Panc1 (cell line): ENCODE measurements at regions not wholly inside any gene's neighbourhood (a gene's known extent, or its start where the extent isn't known, plus 50 kb on each side); places are given as distances from the start of the nearest gene placed in this dataset.

Experiments
- POLR2AphosphoS5 ChIP-seq: IDR thresholded peaks from 2 replicates; pipeline ENCODE4 v1.6.1; 2012; ENCODE audit warnings: mild to moderate bottlenecking, low read depth, low read length, moderate library complexity
- SIN3A ChIP-seq: IDR thresholded peaks from 2 replicates; pipeline ENCODE4 v1.6.1; 2012; ENCODE audit warnings: low read depth, mild to moderate bottlenecking, low read length, moderate library complexity, borderline replicate concordance; ENCODE audit not compliant: insufficient read depth
- TCF7L2 ChIP-seq: IDR thresholded peaks from 2 replicates; pipeline ENCODE4 v1.6.1; 2011; ENCODE audit warnings: mild to moderate bottlenecking, low read depth, low read length, inconsistent platforms
- TF ChIP-seq, protein P1 (sequence below): fragments of 450-650 bp; IDR thresholded peaks from 2 replicates; pipeline ENCODE4 v1.5.1; 2017; ENCODE audit warnings: mild to moderate bottlenecking
- TF ChIP-seq, protein P2 (sequence below), 2 experiments: IDR thresholded peaks; 2 replicates each; pipeline ENCODE4 v1.6.1; 2011 to 2012; ENCODE audit warnings: low read depth in 2 of 2, control low read depth in 1 of 2, low read length in 1 of 2, mild to moderate bottlenecking in 1 of 2, moderate library complexity in 1 of 2; ENCODE audit not compliant: insufficient read depth in 1 of 2

DNA sequence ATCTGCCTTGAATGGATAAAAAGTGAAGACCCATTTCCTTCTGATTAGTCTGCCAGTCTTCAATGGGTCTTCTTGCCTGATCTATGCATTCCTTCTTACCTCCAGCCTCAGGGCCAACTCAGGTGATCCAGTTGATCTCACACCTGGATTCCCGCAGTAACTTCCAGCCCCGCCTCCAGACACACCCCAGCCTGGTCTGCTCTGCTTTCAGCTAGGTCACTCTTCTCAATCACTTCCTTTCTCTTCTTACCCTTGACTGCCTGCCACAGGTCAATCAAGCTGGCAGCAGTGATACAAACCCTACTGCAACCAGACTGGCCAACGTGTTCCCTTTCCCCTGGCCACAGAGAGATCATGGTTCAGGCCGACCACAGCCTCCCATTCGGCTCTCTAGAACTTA, 263.6 kb downstream of the ZNF516 start:
- TF ChIP-seq, protein P1, sequence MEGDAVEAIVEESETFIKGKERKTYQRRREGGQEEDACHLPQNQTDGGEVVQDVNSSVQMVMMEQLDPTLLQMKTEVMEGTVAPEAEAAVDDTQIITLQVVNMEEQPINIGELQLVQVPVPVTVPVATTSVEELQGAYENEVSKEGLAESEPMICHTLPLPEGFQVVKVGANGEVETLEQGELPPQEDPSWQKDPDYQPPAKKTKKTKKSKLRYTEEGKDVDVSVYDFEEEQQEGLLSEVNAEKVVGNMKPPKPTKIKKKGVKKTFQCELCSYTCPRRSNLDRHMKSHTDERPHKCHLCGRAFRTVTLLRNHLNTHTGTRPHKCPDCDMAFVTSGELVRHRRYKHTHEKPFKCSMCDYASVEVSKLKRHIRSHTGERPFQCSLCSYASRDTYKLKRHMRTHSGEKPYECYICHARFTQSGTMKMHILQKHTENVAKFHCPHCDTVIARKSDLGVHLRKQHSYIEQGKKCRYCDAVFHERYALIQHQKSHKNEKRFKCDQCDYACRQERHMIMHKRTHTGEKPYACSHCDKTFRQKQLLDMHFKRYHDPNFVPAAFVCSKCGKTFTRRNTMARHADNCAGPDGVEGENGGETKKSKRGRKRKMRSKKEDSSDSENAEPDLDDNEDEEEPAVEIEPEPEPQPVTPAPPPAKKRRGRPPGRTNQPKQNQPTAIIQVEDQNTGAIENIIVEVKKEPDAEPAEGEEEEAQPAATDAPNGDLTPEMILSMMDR, result no peak
- TF ChIP-seq, protein P2, sequence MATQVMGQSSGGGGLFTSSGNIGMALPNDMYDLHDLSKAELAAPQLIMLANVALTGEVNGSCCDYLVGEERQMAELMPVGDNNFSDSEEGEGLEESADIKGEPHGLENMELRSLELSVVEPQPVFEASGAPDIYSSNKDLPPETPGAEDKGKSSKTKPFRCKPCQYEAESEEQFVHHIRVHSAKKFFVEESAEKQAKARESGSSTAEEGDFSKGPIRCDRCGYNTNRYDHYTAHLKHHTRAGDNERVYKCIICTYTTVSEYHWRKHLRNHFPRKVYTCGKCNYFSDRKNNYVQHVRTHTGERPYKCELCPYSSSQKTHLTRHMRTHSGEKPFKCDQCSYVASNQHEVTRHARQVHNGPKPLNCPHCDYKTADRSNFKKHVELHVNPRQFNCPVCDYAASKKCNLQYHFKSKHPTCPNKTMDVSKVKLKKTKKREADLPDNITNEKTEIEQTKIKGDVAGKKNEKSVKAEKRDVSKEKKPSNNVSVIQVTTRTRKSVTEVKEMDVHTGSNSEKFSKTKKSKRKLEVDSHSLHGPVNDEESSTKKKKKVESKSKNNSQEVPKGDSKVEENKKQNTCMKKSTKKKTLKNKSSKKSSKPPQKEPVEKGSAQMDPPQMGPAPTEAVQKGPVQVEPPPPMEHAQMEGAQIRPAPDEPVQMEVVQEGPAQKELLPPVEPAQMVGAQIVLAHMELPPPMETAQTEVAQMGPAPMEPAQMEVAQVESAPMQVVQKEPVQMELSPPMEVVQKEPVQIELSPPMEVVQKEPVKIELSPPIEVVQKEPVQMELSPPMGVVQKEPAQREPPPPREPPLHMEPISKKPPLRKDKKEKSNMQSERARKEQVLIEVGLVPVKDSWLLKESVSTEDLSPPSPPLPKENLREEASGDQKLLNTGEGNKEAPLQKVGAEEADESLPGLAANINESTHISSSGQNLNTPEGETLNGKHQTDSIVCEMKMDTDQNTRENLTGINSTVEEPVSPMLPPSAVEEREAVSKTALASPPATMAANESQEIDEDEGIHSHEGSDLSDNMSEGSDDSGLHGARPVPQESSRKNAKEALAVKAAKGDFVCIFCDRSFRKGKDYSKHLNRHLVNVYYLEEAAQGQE (IDR thresholded peaks at IDR 0.05; ENCODE audit: insufficient read depth in 1 of 2, low read depth in 2 of 2, low read length in 1 of 2), result no peak
- TF ChIP-seq POLR2AphosphoS5 (no peak), TCF7L2 (no peak), SIN3A (no peak)
